ENCODE measurements at regions not wholly inside any gene's neighbourhood (a gene's known extent, or its start where the extent isn't known, plus 50 kb on each side); places are given as distances from the start of the nearest gene placed in this dataset.

DNA sequence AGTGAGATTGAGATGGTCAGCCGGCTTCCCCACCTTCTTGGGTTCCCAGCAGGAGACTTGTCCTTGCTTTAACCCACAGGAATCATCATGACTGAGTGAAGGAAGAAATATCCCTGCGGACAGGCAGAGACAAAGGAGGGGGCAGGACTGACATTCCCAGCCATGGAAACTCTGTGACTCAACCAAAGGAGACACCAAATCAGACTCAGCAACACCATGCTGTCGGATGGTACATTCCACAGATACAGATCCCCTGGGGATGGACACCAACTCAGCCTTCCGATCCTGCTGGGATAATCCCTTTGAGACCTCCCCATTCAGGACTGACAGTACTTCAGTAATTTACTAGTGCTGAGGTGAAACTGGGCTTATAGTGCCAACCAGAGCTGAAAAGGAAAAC is 518.3 kb downstream of the XIRP2 start:
- TF ChIP-seq, protein P1, sequence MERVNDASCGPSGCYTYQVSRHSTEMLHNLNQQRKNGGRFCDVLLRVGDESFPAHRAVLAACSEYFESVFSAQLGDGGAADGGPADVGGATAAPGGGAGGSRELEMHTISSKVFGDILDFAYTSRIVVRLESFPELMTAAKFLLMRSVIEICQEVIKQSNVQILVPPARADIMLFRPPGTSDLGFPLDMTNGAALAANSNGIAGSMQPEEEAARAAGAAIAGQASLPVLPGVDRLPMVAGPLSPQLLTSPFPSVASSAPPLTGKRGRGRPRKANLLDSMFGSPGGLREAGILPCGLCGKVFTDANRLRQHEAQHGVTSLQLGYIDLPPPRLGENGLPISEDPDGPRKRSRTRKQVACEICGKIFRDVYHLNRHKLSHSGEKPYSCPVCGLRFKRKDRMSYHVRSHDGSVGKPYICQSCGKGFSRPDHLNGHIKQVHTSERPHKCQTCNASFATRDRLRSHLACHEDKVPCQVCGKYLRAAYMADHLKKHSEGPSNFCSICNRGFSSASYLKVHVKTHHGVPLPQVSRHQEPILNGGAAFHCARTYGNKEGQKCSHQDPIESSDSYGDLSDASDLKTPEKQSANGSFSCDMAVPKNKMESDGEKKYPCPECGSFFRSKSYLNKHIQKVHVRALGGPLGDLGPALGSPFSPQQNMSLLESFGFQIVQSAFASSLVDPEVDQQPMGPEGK (CRISPR knock-in tag; IDR thresholded peaks at IDR 0.05; ENCODE audit: borderline replicate concordance): no peak
- no peak for TF ChIP-seq SNAI2 (CRISPR knock-in tag; IDR thresholded peaks at IDR 0.05)
- TF ChIP-seq ZFP3 (CRISPR knock-in tag; IDR thresholded peaks at IDR 0.05): no peak
- TF ChIP-seq ZNF565 (CRISPR knock-in tag; conservative IDR thresholded peaks at IDR 0.05; ENCODE audit: low read depth): no peak
- ATAC-seq: no peak

DNA sequence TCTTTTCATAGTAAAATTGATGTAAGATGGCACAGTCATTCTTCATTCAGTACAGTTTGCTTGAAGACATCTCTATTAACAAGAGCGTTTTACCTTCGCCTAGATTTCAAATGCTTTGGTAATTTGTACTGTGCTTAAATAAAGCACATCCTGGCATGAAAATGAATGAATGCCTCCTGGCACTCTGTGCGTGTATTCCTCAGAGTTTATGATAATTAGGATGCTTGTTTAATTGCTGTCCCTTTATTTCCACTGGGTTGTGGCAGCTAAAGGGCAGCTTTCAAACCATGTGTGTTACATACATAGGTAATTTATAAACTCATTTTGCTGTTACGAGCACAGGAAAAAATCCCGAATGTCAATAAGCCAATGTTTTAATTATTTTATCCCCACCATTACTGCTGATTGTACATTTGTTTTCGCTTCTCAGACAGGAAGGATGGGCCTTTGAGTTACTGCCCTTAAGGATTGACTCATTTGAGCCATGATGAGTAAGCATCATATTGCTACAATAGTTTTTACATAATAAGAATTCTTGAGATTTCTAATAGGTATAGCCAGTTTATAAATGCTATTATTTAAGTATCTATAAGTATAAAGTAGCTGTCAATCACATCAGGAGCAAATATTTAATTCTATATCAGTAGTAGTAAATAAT is 516.5 kb downstream of the XIRP2 start:
- TF ChIP-seq, protein P2, sequence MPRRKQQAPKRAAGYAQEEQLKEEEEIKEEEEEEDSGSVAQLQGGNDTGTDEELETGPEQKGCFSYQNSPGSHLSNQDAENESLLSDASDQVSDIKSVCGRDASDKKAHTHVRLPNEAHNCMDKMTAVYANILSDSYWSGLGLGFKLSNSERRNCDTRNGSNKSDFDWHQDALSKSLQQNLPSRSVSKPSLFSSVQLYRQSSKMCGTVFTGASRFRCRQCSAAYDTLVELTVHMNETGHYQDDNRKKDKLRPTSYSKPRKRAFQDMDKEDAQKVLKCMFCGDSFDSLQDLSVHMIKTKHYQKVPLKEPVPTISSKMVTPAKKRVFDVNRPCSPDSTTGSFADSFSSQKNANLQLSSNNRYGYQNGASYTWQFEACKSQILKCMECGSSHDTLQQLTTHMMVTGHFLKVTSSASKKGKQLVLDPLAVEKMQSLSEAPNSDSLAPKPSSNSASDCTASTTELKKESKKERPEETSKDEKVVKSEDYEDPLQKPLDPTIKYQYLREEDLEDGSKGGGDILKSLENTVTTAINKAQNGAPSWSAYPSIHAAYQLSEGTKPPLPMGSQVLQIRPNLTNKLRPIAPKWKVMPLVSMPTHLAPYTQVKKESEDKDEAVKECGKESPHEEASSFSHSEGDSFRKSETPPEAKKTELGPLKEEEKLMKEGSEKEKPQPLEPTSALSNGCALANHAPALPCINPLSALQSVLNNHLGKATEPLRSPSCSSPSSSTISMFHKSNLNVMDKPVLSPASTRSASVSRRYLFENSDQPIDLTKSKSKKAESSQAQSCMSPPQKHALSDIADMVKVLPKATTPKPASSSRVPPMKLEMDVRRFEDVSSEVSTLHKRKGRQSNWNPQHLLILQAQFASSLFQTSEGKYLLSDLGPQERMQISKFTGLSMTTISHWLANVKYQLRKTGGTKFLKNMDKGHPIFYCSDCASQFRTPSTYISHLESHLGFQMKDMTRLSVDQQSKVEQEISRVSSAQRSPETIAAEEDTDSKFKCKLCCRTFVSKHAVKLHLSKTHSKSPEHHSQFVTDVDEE (CRISPR knock-in tag; IDR thresholded peaks at IDR 0.05): no peak
- TF ChIP-seq, protein P3, sequence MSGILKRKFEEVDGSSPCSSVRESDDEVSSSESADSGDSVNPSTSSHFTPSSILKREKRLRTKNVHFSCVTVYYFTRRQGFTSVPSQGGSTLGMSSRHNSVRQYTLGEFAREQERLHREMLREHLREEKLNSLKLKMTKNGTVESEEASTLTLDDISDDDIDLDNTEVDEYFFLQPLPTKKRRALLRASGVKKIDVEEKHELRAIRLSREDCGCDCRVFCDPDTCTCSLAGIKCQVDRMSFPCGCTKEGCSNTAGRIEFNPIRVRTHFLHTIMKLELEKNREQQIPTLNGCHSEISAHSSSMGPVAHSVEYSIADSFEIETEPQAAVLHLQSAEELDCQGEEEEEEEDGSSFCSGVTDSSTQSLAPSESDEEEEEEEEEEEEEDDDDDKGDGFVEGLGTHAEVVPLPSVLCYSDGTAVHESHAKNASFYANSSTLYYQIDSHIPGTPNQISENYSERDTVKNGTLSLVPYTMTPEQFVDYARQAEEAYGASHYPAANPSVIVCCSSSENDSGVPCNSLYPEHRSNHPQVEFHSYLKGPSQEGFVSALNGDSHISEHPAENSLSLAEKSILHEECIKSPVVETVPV (CRISPR knock-in tag; IDR thresholded peaks at IDR 0.05): no peak
- TF ChIP-seq, protein P1 (CRISPR knock-in tag; IDR thresholded peaks at IDR 0.05; ENCODE audit: borderline replicate concordance): no peak
- no peak for ATAC-seq

DNA sequence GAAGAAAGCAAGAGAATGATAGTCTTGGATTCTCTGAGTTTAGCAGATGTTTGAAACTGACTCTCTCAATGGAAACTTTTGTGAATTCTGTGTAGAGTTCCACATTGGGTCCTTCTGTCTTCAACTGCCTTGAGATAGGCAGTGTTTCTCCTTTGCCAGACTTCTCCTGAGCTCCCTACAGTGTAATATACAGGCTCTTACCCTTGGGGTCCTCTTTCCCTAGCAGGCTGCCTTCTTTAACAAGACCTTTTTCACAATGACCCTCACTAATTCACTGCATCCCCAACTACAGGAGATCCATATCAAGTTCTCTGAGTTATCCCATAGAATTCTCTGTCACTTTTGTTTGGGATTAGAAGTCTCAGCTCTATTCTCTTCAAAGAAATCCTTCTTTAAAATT is 513.0 kb downstream of the XIRP2 start:
- ATAC-seq: no peak
- TF ChIP-seq, protein P4, sequence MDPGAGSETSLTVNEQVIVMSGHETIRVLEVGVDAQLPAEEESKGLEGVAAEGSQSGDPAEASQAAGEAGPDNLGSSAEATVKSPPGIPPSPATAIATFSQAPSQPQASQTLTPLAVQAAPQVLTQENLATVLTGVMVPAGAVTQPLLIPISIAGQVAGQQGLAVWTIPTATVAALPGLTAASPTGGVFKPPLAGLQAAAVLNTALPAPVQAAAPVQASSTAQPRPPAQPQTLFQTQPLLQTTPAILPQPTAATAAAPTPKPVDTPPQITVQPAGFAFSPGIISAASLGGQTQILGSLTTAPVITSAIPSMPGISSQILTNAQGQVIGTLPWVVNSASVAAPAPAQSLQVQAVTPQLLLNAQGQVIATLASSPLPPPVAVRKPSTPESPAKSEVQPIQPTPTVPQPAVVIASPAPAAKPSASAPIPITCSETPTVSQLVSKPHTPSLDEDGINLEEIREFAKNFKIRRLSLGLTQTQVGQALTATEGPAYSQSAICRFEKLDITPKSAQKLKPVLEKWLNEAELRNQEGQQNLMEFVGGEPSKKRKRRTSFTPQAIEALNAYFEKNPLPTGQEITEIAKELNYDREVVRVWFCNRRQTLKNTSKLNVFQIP (CRISPR knock-in tag; IDR thresholded peaks at IDR 0.05; ENCODE audit: borderline replicate concordance, low read depth): no peak
- TF ChIP-seq ISL1 (CRISPR knock-in tag; IDR thresholded peaks at IDR 0.05) (no peak), ZNF8 (CRISPR knock-in tag; IDR thresholded peaks at IDR 0.05) (no peak), ARNTL (CRISPR knock-in tag; IDR thresholded peaks at IDR 0.05; ENCODE audit: borderline replicate concordance, low read depth) (no peak), CSDC2 (CRISPR knock-in tag; IDR thresholded peaks at IDR 0.05) (no peak), SNAI2 (CRISPR knock-in tag; IDR thresholded peaks at IDR 0.05) (no peak), ZNF565 (CRISPR knock-in tag; conservative IDR thresholded peaks at IDR 0.05; ENCODE audit: low read depth) (no peak), BACH2 (CRISPR knock-in tag; IDR thresholded peaks at IDR 0.05; ENCODE audit: borderline replicate concordance) (no peak), RARB (CRISPR knock-in tag; IDR thresholded peaks at IDR 0.05) (no peak), PPARA (CRISPR knock-in tag; IDR thresholded peaks at IDR 0.05; ENCODE audit: borderline replicate concordance) (no peak), ZFP30 (CRISPR knock-in tag; IDR thresholded peaks at IDR 0.05) (no peak), ZFP3 (CRISPR knock-in tag; IDR thresholded peaks at IDR 0.05) (no peak), ZC3H10 (CRISPR knock-in tag; IDR thresholded peaks at IDR 0.05) (no peak), ZNF70 (CRISPR knock-in tag; IDR thresholded peaks at IDR 0.05) (no peak)
- TF ChIP-seq, protein P5, sequence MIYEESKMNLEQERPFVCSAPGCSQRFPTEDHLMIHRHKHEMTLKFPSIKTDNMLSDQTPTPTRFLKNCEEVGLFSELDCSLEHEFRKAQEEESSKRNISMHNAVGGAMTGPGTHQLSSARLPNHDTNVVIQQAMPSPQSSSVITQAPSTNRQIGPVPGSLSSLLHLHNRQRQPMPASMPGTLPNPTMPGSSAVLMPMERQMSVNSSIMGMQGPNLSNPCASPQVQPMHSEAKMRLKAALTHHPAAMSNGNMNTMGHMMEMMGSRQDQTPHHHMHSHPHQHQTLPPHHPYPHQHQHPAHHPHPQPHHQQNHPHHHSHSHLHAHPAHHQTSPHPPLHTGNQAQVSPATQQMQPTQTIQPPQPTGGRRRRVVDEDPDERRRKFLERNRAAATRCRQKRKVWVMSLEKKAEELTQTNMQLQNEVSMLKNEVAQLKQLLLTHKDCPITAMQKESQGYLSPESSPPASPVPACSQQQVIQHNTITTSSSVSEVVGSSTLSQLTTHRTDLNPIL (CRISPR knock-in tag; IDR thresholded peaks at IDR 0.05; ENCODE audit: low read depth): no peak
- TF ChIP-seq, protein P3 (CRISPR knock-in tag; IDR thresholded peaks at IDR 0.05): no peak
- TF ChIP-seq, protein P1 (CRISPR knock-in tag; IDR thresholded peaks at IDR 0.05; ENCODE audit: borderline replicate concordance): no peak
- TF ChIP-seq, protein P2 (CRISPR knock-in tag; IDR thresholded peaks at IDR 0.05): no peak

Measured in SK-N-SH treated with all-trans-retinoic acid at 6 μM for 48 hours (cell line).